Lower leg skin (tissue), 4 donors: ENCODE measurements at regions not wholly inside any gene's neighbourhood (a gene's known extent, or its start where the extent isn't known, plus 50 kb on each side); places are given as distances from the start of the nearest gene placed in this dataset.

Experiments used
- DNase-seq, 2 donors: peaks; one replicate each; pipeline ENCODE4 v3.0.0-alpha.2; 2019; ENCODE audit warnings: low spot score in 2 of 2
- H3K4me3 ChIP-seq: fragments of 200-600 bp; sonication (generic); 2 replicates; pipeline ENCODE4 v1.5.1; 2017; ENCODE audit warnings: mild to moderate bottlenecking, low read depth; ENCODE audit not compliant: poor library complexity, severe bottlenecking
- POLR2A ChIP-seq, 2 donors: fragments of 450-650 bp; IDR thresholded peaks; one replicate each; pipeline ENCODE4 v1.6.1; 2016 to 2017; ENCODE audit warnings: antibody characterized with exemption in 2 of 2, mild to moderate bottlenecking in 1 of 2, moderate library complexity in 1 of 2
- WGBS, 2 donors: methylation state at CpG; one replicate each; pipeline ENCODE4 v1.1.5; 2018; 5-methylcytosine and 5-hydroxymethylcytosine counted together
- intact Hi-C: fragments of 100-400 bp; cut with DNase I; formaldehyde crosslinking; loops from one replicate; pipeline ENCODE4 v1.15.0; 2023; ENCODE audit warnings: low total_unique reads
- TF ChIP-seq, protein P1 (sequence below), 3 donors: fragments of 450-650 bp; IDR thresholded peaks; one replicate each; pipeline ENCODE4 v1.5.1; 2016; ENCODE audit warnings: antibody characterized with exemption in 3 of 3, mild to moderate bottlenecking in 3 of 3, moderate library complexity in 2 of 3

DNA sequence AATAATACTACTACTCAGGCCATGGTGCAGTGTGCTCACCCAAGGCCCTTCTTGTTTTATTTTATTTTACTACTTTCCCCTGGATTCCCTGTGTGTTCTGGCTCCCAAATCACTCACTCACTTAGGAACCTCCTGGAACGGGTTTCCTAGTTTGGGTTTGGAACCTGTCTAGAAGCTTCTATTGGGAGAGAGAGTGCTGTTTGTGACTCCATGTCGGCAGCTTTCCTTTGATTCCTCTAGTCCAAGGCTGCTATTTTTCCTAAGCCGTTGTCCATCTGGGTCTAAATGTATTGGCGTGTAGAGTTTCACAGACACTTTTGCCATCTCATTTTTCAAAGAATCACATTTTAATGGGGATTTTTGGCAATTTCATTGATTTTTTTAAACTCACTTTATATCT lies 70.8 kb downstream of the FOXA2 start:
- H3K4me3 ChIP-seq: no peak overlapping the region
- intact Hi-C loops: no loop called here
- DNase-seq: no peak
- TF ChIP-seq POLR2A (IDR thresholded peaks at IDR 0.05): no peak
- TF ChIP-seq, protein P1, sequence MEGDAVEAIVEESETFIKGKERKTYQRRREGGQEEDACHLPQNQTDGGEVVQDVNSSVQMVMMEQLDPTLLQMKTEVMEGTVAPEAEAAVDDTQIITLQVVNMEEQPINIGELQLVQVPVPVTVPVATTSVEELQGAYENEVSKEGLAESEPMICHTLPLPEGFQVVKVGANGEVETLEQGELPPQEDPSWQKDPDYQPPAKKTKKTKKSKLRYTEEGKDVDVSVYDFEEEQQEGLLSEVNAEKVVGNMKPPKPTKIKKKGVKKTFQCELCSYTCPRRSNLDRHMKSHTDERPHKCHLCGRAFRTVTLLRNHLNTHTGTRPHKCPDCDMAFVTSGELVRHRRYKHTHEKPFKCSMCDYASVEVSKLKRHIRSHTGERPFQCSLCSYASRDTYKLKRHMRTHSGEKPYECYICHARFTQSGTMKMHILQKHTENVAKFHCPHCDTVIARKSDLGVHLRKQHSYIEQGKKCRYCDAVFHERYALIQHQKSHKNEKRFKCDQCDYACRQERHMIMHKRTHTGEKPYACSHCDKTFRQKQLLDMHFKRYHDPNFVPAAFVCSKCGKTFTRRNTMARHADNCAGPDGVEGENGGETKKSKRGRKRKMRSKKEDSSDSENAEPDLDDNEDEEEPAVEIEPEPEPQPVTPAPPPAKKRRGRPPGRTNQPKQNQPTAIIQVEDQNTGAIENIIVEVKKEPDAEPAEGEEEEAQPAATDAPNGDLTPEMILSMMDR (IDR thresholded peaks at IDR 0.05): no peak
- WGBS, 2 donors: 86 to 88% methylated on average over 4 of the region's 4 CpGs

DNA sequence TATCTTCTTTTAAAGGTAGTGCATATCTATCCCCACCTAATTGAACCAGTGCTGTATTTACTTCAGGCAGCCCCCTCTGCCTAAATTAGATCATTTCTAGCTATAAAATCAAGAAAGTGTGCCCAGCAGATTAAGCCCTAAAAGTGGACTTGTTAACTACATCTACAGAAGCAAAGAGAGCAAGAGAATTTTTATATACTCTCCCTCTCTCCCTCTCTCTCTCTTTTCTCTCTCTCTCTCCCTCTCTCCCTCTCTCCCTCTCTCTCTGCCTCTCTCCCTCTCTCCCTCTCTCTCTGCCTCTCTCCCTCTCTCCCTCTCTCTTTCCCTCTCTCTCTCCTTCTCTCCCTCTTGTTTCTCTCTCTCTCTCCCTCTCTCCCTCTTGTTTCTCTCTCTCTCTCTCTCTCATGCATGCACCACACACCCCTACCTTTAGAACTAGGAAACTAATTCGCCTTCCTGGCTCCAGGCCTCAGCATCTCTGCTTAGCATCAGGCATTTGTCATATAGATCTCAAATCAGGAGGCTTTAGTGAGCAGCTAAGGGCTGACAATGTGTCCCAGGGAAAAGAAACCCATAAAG lies 71.4 kb downstream of the FOXA2 start:
- TF ChIP-seq, protein P1 (IDR thresholded peaks at IDR 0.05): no peak
- TF ChIP-seq POLR2A (IDR thresholded peaks at IDR 0.05): no peak
- H3K4me3 ChIP-seq: no peak overlapping the region
- DNase-seq: no peak
- intact Hi-C loops: no loop called here
- 56 to 63% methylated on average over 1 of the region's 1 CpG for WGBS, 2 donors

DNA sequence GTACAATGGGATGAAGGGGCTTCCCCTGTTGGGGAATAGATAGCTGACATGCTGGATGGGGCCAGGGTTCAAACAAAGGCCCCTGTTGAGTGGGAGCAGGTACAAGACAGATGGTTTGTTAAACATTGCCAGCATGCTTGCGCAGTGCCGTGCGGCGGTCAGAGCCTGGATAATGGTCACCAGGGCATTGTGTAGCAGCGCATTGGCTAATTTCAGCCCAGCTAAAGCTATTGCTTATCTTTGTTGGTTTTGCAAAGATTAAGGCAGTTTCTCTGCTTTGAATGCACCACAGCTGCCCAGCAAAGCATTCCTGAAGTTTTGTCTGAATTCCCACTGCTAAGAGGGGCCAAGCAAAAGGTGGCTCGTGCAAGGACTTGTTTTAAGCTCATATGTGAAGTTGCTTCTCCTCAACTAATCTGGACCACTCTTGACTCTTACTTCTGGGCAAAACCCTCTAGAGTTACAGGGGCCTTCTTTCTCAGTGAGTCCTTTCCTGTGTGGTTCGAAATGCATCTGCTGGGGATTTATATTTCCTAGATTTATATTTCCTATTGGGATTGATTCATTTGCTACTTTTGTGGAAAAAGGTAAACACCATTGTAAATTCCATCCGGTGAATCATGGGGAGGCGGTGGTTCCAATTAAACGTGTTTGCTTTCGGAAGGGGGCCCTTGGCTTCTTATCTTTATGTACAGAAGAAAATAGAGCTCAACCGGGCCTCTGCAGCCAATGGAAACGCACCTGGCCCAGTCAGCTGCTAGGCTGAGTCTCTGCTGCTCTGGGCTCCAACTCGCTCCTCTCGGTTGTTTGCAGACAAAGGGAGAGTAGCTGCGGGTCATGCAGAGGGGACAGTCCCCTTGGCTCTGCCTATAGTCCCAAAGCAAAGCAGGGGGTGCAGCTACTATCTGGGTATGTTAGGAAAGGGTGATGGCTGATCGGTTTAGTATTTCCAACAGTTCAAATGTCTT lies 72.1 kb downstream of the FOXA2 start:
- intact Hi-C loops: no loop called here
- no peak overlapping the region for H3K4me3 ChIP-seq
- no peak for DNase-seq
- TF ChIP-seq POLR2A (IDR thresholded peaks at IDR 0.05): no peak
- TF ChIP-seq, protein P1 (IDR thresholded peaks at IDR 0.05): no peak
- WGBS, 2 donors: 48 to 52% methylated on average over 17 of the region's 17 CpGs

DNA sequence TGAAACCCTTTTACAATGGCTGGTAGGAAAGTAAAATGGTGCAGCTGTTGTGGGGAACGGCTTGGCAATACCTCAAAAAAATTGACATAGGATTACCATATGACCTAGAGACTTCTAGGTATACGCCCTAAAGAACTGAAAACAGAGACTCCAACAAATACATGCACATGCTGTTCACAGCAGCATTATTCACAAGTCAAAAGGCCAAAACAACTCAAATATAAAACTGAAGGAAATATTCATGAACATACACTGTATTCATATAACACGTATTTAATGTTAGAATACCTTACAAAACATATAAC lies 74.6 kb downstream of the FOXA2 start:
- no peak for TF ChIP-seq POLR2A (IDR thresholded peaks at IDR 0.05)
- TF ChIP-seq, protein P1 (IDR thresholded peaks at IDR 0.05): no peak
- intact Hi-C loops: no loop called here
- 85 to 88% methylated on average over 3 of the region's 3 CpGs for WGBS, 2 donors
- no peak overlapping the region for H3K4me3 ChIP-seq
- no peak for DNase-seq

DNA sequence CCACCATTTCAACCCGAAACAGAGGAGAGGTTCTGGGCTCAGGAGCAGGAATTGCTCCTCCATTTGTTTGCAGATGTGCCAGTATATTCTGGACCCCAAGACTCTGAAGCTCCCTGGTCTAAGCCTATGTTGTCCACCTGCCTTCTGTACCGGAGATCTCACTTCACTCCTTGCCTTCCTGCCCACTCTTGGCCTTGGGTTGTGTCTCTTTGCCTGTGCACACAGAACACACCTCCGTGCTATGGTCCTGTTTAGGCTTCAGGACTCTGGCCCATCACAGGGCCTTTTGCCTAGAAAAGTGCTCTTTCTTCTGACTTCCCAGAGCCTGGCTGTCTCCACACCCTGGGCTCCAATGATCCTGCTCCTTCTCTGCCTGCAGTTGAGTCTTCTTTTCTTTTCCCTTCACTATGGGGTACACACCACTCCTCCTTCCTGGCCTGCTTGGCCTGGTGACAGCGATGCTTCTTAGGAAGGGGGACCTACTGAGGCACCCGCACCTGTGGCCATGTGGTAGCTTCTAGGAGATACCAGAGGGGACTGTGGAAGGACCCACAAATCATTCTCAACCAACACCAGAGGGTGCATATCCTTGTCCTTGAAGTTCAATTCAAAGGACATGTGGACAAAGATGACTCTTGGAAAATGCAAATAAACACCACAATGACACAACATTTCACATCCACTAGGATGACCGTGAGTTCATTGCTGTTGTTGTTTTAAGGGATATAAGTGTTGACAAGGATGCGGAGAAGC lies 75.1 kb downstream of the FOXA2 start:
- no peak for DNase-seq
- no peak for TF ChIP-seq POLR2A (IDR thresholded peaks at IDR 0.05)
- TF ChIP-seq, protein P1 (IDR thresholded peaks at IDR 0.05): no peak
- WGBS, 2 donors: 89 to 91% methylated on average over 7 of the region's 7 CpGs
- no peak overlapping the region for H3K4me3 ChIP-seq
- intact Hi-C loops: no loop called here
